Stimulated activated CD8-positive, alpha-beta memory T cell treated with anti-CD3 and anti-CD28 coated beads, Interleukin-2, amount 100 ng/mL, for 1 hour (primary cell): ENCODE measurements at regions not wholly inside any gene's neighbourhood (a gene's known extent, or its start where the extent isn't known, plus 50 kb on each side); places are given as distances from the start of the nearest gene placed in this dataset.

Source experiments
- DNase-seq, 2 donors: peaks; one replicate each; pipeline ENCODE4 v3.0.0-alpha.2; 2020; ENCODE audit warnings: low read depth in 2 of 2

- no peak for DNase-seq
Measured at GRCh38 chr14:32022938-32023466, 54.1 kb upstream of the ARHGAP5 start.

GRCh38 chr14:32023540-32023939 lies 53.6 kb upstream of the ARHGAP5 start:
- DNase-seq: no peak

- DNase-seq: no peak
Measured at GRCh38 chr14:32027255-32027939, 49.7 kb upstream of the ARHGAP5 start.
